SK-N-SH treated with all-trans-retinoic acid at 6 μM for 48 hours (cell line): ENCODE measurements at regions not wholly inside any gene's neighbourhood (a gene's known extent, or its start where the extent isn't known, plus 50 kb on each side); places are given as distances from the start of the nearest gene placed in this dataset.

ENCODE experiments used
- ARNTL ChIP-seq: fragments of 450-650 bp; formaldehyde crosslinking; IDR thresholded peaks from 2 replicates; pipeline ENCODE4 v1.5.0; 2020; ENCODE audit warnings: low read depth, mild to moderate bottlenecking, moderate library complexity, borderline replicate concordance
- BACH2 ChIP-seq: fragments of 250-450 bp; sonication (Bioruptor Pico); IDR thresholded peaks from 2 replicates; pipeline ENCODE4 v1.9.0; 2021; ENCODE audit warnings: mild to moderate bottlenecking, borderline replicate concordance
- CREB5 ChIP-seq: fragments of 250-450 bp; sonication (Bioruptor Pico); IDR thresholded peaks from 2 replicates; pipeline ENCODE4 v1.5.1; 2020; ENCODE audit warnings: low read depth, mild to moderate bottlenecking, moderate library complexity
- OSR1 ChIP-seq: fragments of 250-450 bp; sonication (Bioruptor Pico); IDR thresholded peaks from 2 replicates; pipeline ENCODE4 v1.8.0; 2022; ENCODE audit warnings: moderate library complexity, mild to moderate bottlenecking, inconsistent platforms
- PATZ1 ChIP-seq: fragments of 250-450 bp; sonication (Bioruptor Pico); IDR thresholded peaks from 2 replicates; pipeline ENCODE4 v1.8.0; 2020; ENCODE audit warnings: mild to moderate bottlenecking, moderate library complexity, borderline replicate concordance
- RARB ChIP-seq: fragments of 250-450 bp; sonication (Bioruptor Pico); IDR thresholded peaks from 2 replicates; pipeline ENCODE4 v1.8.0; 2021; ENCODE audit warnings: mild to moderate bottlenecking, moderate library complexity
- TOX ChIP-seq: fragments of 250-450 bp; sonication (Bioruptor Pico); IDR thresholded peaks from 2 replicates; pipeline ENCODE4 v1.8.0; 2021; ENCODE audit warnings: mild to moderate bottlenecking, moderate library complexity, borderline replicate concordance
- ZFP3 ChIP-seq: fragments of 250-450 bp; sonication (Bioruptor Pico); IDR thresholded peaks from 2 replicates; pipeline ENCODE4 v1.5.0; 2020; ENCODE audit warnings: mild to moderate bottlenecking, moderate library complexity
- ZFP30 ChIP-seq: fragments of 450-650 bp; formaldehyde crosslinking; IDR thresholded peaks from 2 replicates; pipeline ENCODE4 v1.5.0; 2022; ENCODE audit warnings: mild to moderate bottlenecking, moderate library complexity
- ZNF565 ChIP-seq: fragments of 450-650 bp; formaldehyde crosslinking; conservative IDR thresholded peaks from 2 replicates; pipeline ENCODE4 v1.5.0; 2020; ENCODE audit warnings: low read depth, mild to moderate bottlenecking, moderate library complexity

- TF ChIP-seq PATZ1, result no peak
- no peak for TF ChIP-seq OSR1 (CRISPR knock-in tag)
- no peak for TF ChIP-seq ZFP30 (CRISPR knock-in tag)
- TF ChIP-seq CREB5 (CRISPR knock-in tag), result no peak
- no peak for TF ChIP-seq ZNF565 (CRISPR knock-in tag)
- no peak for TF ChIP-seq ZFP3 (CRISPR knock-in tag)
- TF ChIP-seq ARNTL (CRISPR knock-in tag), result no peak
- TF ChIP-seq BACH2 (CRISPR knock-in tag), result no peak
- TF ChIP-seq RARB (CRISPR knock-in tag), result no peak
- TF ChIP-seq TOX (CRISPR knock-in tag), result no peak
These were observed 332.6 kb downstream of the FAM170A start for GRCh38 chr5:119961993-119962392.
